ENCODE measurements at regions not wholly inside any gene's neighbourhood (a gene's known extent, or its start where the extent isn't known, plus 50 kb on each side); places are given as distances from the start of the nearest gene placed in this dataset.

GRCh38 chr5:58088941-58089340, 370.9 kb downstream of the PLK2 start:
- WGBS, 2 donors: 92 to 93% methylated on average over 5 of the region's 5 CpGs
- H3K9me3 ChIP-seq (ENCODE audit: control insufficient read depth, low read length): no peaks in the 10 kb centered on the region
- no peak overlapping the region for H3K27ac ChIP-seq (ENCODE audit: low read depth in 1 of 2, low read length in 2 of 2)
- ATAC-seq (ENCODE audit: low FRiP score) (no peak), DNase-seq (no peak)
- H3K36me3 ChIP-seq (ENCODE audit: control insufficient read depth in 1 of 2, insufficient read depth in 2 of 2, low read length in 1 of 2): no peaks in the 10 kb centered on the region
- no peaks in the 10 kb centered on the region for H3K27me3 ChIP-seq (ENCODE audit: control insufficient read depth in 1 of 2, insufficient read depth in 2 of 2, low read length in 1 of 2)
- no peak overlapping the region for H3K4me3 ChIP-seq (ENCODE audit: low read length in 2 of 2)
- no peaks in the 10 kb centered on the region for H3K4me1 ChIP-seq (ENCODE audit: control insufficient read depth in 1 of 2, insufficient read depth in 2 of 2, low read length in 2 of 2)
- intact Hi-C loops (cut with DNase I): no loop called here

DNA sequence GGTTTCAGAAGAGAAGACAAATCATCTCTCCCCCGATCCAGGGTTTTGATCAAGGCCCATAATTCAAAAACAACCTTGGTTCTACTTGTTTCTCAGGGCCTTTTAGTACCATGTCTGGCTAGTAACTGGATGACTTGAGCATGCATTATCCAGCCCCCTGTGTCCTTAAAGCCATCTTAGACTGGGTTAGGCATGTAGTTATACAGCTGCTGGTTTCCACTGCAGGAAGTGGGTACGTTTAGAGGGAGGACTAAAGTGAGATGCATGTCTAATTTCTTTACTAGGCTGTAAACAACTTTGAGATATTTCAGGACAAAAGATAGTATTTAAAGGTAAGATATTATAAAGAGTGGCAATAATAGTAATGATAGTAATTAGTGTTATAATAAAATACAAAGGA, 372.0 kb downstream of the PLK2 start:
- DNase-seq: no peak
- Histone ChIP-seq H3K9me3 (ENCODE audit: control insufficient read depth, low read length) (no peaks in the 10 kb centered on the region), H3K36me3 (ENCODE audit: control insufficient read depth in 1 of 2, insufficient read depth in 2 of 2, low read length in 1 of 2) (no peaks in the 10 kb centered on the region), H3K27me3 (ENCODE audit: control insufficient read depth in 1 of 2, insufficient read depth in 2 of 2, low read length in 1 of 2) (no peaks in the 10 kb centered on the region), H3K27ac (ENCODE audit: low read depth in 1 of 2, low read length in 2 of 2) (no peak overlapping the region), H3K4me1 (ENCODE audit: control insufficient read depth in 1 of 2, insufficient read depth in 2 of 2, low read length in 2 of 2) (no peaks in the 10 kb centered on the region), H3K4me3 (ENCODE audit: low read length in 2 of 2) (no peak overlapping the region)
- ATAC-seq (ENCODE audit: low FRiP score): no peak
- intact Hi-C loops (cut with DNase I): no loop called here
- WGBS, 2 donors: 87 to 93% methylated on average over 2 of the region's 2 CpGs

- H3K36me3 ChIP-seq (ENCODE audit: control insufficient read depth in 1 of 2, insufficient read depth in 2 of 2, low read length in 1 of 2): no peaks in the 10 kb centered on the region
- ATAC-seq (ENCODE audit: low FRiP score): no peak
- no peaks in the 10 kb centered on the region for H3K27me3 ChIP-seq (ENCODE audit: control insufficient read depth in 1 of 2, insufficient read depth in 2 of 2, low read length in 1 of 2)
- no peaks in the 10 kb centered on the region for H3K4me1 ChIP-seq (ENCODE audit: control insufficient read depth in 1 of 2, insufficient read depth in 2 of 2, low read length in 2 of 2)
- no peaks in the 10 kb centered on the region for H3K9me3 ChIP-seq (ENCODE audit: control insufficient read depth, low read length)
- WGBS, 2 donors: 89 to 100% methylated on average over 1 of the region's 1 CpG
- DNase-seq: no peak
- H3K27ac ChIP-seq (ENCODE audit: low read depth in 1 of 2, low read length in 2 of 2): no peak overlapping the region
- no peak overlapping the region for H3K4me3 ChIP-seq (ENCODE audit: low read length in 2 of 2)
- intact Hi-C loops (cut with DNase I): no loop called here
Measured at GRCh38 chr5:58087123-58087522, 372.8 kb downstream of the PLK2 start.

DNA sequence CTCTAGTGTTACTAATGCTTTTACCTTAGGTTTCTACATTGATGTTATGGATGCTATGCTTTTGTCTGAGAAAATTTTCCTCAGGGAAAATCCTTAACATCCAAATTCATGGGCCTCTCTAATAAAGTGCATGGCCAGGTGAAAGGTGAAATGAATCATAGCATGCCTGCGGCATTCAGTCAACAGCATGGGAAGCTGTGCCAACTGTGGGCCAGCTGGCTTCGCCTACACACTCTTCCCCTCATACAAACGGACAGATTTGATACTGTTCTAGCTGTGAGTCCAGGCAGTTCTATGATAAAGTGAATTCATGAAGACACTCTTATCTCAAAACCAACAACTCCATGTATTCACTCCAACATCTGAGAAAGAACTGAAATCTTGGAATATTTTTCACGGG, 374.1 kb downstream of the PLK2 start:
- H3K27me3 ChIP-seq (ENCODE audit: control insufficient read depth in 1 of 2, insufficient read depth in 2 of 2, low read length in 1 of 2): no peaks in the 10 kb centered on the region
- H3K4me3 ChIP-seq (ENCODE audit: low read length in 2 of 2): no peak overlapping the region
- WGBS, 2 donors: 79 to 82% methylated on average over 4 of the region's 4 CpGs
- H3K36me3 ChIP-seq (ENCODE audit: control insufficient read depth in 1 of 2, insufficient read depth in 2 of 2, low read length in 1 of 2): no peaks in the 10 kb centered on the region
- intact Hi-C loops (cut with DNase I): no loop called here
- no peak overlapping the region for H3K27ac ChIP-seq (ENCODE audit: low read depth in 1 of 2, low read length in 2 of 2)
- no peak for ATAC-seq (ENCODE audit: low FRiP score)
- H3K4me1 ChIP-seq (ENCODE audit: control insufficient read depth in 1 of 2, insufficient read depth in 2 of 2, low read length in 2 of 2): no peaks in the 10 kb centered on the region
- no peaks in the 10 kb centered on the region for H3K9me3 ChIP-seq (ENCODE audit: control insufficient read depth, low read length)
- no peak for DNase-seq

DNA sequence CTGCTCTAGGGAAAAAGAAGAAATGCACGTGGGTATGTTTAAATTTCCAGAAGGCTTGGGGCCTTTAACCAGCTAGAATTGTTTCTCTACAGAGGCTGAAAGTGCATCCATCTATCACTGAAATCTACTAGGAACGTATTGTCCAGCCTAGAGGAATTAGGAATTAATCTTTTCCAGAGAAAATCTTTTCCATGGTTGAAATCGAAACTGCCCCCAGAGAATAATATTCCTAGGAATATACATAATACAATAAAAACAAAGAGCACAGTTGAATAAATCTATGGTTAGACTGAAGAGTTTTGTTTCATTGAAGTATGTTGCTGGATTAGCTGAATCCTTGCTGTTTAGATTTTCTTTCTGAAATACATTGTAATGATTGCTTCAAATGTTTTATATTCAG, 378.5 kb downstream of the PLK2 start:
- DNase-seq (no peak), ATAC-seq (ENCODE audit: low FRiP score) (no peak)
- intact Hi-C loops (cut with DNase I): no loop called here
- 74 to 84% methylated on average over 3 of the region's 3 CpGs for WGBS, 2 donors
- Histone ChIP-seq H3K4me3 (ENCODE audit: low read length in 2 of 2) (no peak overlapping the region), H3K9me3 (ENCODE audit: control insufficient read depth, low read length) (no peaks in the 10 kb centered on the region), H3K27ac (ENCODE audit: low read depth in 1 of 2, low read length in 2 of 2) (no peak overlapping the region), H3K27me3 (ENCODE audit: control insufficient read depth in 1 of 2, insufficient read depth in 2 of 2, low read length in 1 of 2) (no peaks in the 10 kb centered on the region), H3K4me1 (ENCODE audit: control insufficient read depth in 1 of 2, insufficient read depth in 2 of 2, low read length in 2 of 2) (no peaks in the 10 kb centered on the region), H3K36me3 (ENCODE audit: control insufficient read depth in 1 of 2, insufficient read depth in 2 of 2, low read length in 1 of 2) (no peaks in the 10 kb centered on the region)

DNA sequence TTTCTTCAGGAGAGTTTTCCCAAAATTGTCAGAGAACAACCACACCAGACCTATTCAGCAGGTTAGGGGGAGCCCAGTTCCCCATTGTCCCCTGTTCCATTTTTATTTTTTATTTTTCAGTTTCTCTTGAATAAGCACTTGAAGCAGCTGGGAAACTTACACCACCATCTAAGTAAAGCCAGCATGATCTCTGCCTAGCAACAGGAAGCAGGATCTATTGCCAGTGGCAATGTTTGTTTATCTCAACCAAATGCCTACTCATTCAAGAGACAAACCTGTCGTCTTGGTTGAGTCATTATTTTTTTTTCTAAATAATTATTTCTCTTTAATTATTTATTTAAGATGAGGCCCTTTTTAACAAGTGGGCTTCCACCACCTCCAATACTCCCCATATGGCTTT, 379.3 kb downstream of the PLK2 start:
- no peak overlapping the region for H3K27ac ChIP-seq (ENCODE audit: low read depth in 1 of 2, low read length in 2 of 2)
- 20 to 21% methylated on average over 1 of the region's 1 CpG for whole genome bisulfite sequencing, 2 donors
- ATAC-seq (ENCODE audit: low FRiP score): no peak
- no peaks in the 10 kb centered on the region for H3K36me3 ChIP-seq (ENCODE audit: control insufficient read depth in 1 of 2, insufficient read depth in 2 of 2, low read length in 1 of 2)
- H3K27me3 ChIP-seq (ENCODE audit: control insufficient read depth in 1 of 2, insufficient read depth in 2 of 2, low read length in 1 of 2): no peaks in the 10 kb centered on the region
- intact Hi-C loops (cut with DNase I): no loop called here
- H3K4me1 ChIP-seq (ENCODE audit: control insufficient read depth in 1 of 2, insufficient read depth in 2 of 2, low read length in 2 of 2): no peaks in the 10 kb centered on the region
- DNase-seq: no peak
- H3K4me3 ChIP-seq (ENCODE audit: low read length in 2 of 2): no peak overlapping the region
- no peaks in the 10 kb centered on the region for H3K9me3 ChIP-seq (ENCODE audit: control insufficient read depth, low read length)

- DNase-seq: no peak
- intact Hi-C loops (cut with DNase I): no loop called here
- Histone ChIP-seq H3K4me1 (ENCODE audit: control insufficient read depth in 1 of 2, insufficient read depth in 2 of 2, low read length in 2 of 2) (no peaks in the 10 kb centered on the region), H3K36me3 (ENCODE audit: control insufficient read depth in 1 of 2, insufficient read depth in 2 of 2, low read length in 1 of 2) (no peaks in the 10 kb centered on the region), H3K9me3 (ENCODE audit: control insufficient read depth, low read length) (no peaks in the 10 kb centered on the region), H3K27ac (ENCODE audit: low read depth in 1 of 2, low read length in 2 of 2) (peak overlapping the region in 1 of 2 donors; percentile 51), H3K27me3 (ENCODE audit: control insufficient read depth in 1 of 2, insufficient read depth in 2 of 2, low read length in 1 of 2) (no peaks in the 10 kb centered on the region), H3K4me3 (ENCODE audit: low read length in 2 of 2) (no peak overlapping the region)
- ATAC-seq (ENCODE audit: low FRiP score): no peak
- 40 to 44% methylated on average over 2 of the region's 2 CpGs for WGBS, 2 donors
Measured at GRCh38 chr5:58077966-58078365, 381.9 kb downstream of the PLK2 start.

DNA sequence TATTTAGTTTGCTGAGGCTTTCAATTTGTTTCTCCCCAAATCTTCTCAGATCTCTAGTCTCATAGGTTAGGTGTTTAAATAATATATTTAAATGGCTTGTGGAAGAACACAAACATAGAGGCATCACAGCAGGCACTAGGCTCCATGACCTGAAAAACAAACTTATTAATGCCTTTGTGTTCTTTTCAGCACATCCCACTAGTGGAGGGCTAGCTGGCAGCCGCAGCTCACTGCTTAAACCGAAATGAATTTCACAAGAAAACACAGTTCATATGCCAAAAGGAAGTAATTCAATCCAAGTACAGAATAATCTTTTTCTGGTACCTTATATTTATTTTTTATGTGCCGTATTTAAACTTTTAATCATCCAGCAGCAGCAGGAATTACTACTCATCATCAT, 382.5 kb downstream of the PLK2 start:
- DNase-seq: no peak
- no peaks in the 10 kb centered on the region for H3K27me3 ChIP-seq (ENCODE audit: control insufficient read depth in 1 of 2, insufficient read depth in 2 of 2, low read length in 1 of 2)
- no peaks in the 10 kb centered on the region for H3K4me1 ChIP-seq (ENCODE audit: control insufficient read depth in 1 of 2, insufficient read depth in 2 of 2, low read length in 2 of 2)
- intact Hi-C loops (cut with DNase I): no loop called here
- ATAC-seq (ENCODE audit: low FRiP score): no peak
- 4 to 7% methylated on average over 3 of the region's 3 CpGs for WGBS, 2 donors
- no peak overlapping the region for H3K27ac ChIP-seq (ENCODE audit: low read depth in 1 of 2, low read length in 2 of 2)
- no peaks in the 10 kb centered on the region for H3K36me3 ChIP-seq (ENCODE audit: control insufficient read depth in 1 of 2, insufficient read depth in 2 of 2, low read length in 1 of 2)
- no peak overlapping the region for H3K4me3 ChIP-seq (ENCODE audit: low read length in 2 of 2)
- no peaks in the 10 kb centered on the region for H3K9me3 ChIP-seq (ENCODE audit: control insufficient read depth, low read length)

GRCh38 chr5:58076483-58077257, 383.2 kb downstream of the PLK2 start:
- intact Hi-C loops (cut with DNase I): no loop called here
- WGBS, 2 donors: 67 to 73% methylated on average over 7 of the region's 7 CpGs
- no peaks in the 10 kb centered on the region for H3K4me1 ChIP-seq (ENCODE audit: control insufficient read depth in 1 of 2, insufficient read depth in 2 of 2, low read length in 2 of 2)
- ATAC-seq (ENCODE audit: low FRiP score): no peak
- H3K27ac ChIP-seq (ENCODE audit: low read depth in 1 of 2, low read length in 2 of 2): no peak overlapping the region
- DNase-seq: no peak
- H3K36me3 ChIP-seq (ENCODE audit: control insufficient read depth in 1 of 2, insufficient read depth in 2 of 2, low read length in 1 of 2): no peaks in the 10 kb centered on the region
- no peaks in the 10 kb centered on the region for H3K27me3 ChIP-seq (ENCODE audit: control insufficient read depth in 1 of 2, insufficient read depth in 2 of 2, low read length in 1 of 2)
- no peak overlapping the region for H3K4me3 ChIP-seq (ENCODE audit: low read length in 2 of 2)
- H3K9me3 ChIP-seq (ENCODE audit: control insufficient read depth, low read length): no peaks in the 10 kb centered on the region

Data from aorta (tissue), 5 donors.